IMR-90 (cell line): ENCODE measurements at regions not wholly inside any gene's neighbourhood (a gene's known extent, or its start where the extent isn't known, plus 50 kb on each side); places are given as distances from the start of the nearest gene placed in this dataset.

Experiments
- ATAC-seq: fragments of 200-7000 bp; cut with Tn5 transposase; 2 replicates; pipeline ENCODE4 v1.9.1; 2020; ENCODE audit warnings: low read depth, mild to moderate bottlenecking, moderate library complexity
- BruUV-seq: library from RNA; stranded (reverse); fragments of 400-500 nt; replicated peaks from 2 replicates; lab custom pipeline; 2021; lab: Mats Ljungman, UMichigan
- CTCF ChIA-PET: fragments of 300-600 bp; formaldehyde crosslinking; extraction: SDS; loops from one replicate; lab custom pipeline; 2021; ENCODE audit warnings: antibody characterized with exemption; lab: Yijun Ruan, JAX
- POLR2A ChIA-PET: fragments of 300-600 bp; sonication (Branson Sonifier 250); formaldehyde crosslinking; loops from one replicate; lab custom pipeline; 2022; ENCODE audit warnings: antibody characterized with exemption; ENCODE audit not compliant: unreplicated experiment; lab: Charles Lee
- DNase-seq: peaks from one replicate; pipeline ENCODE4 v3.0.0; 2013
- H2AFZ ChIP-seq: replicated peaks from 2 replicates; pipeline ENCODE3; 2013; ENCODE audit warnings: low read length, mild to moderate bottlenecking; ENCODE audit not compliant: poor library complexity
- H2AK5ac ChIP-seq: 2 replicates; pipeline ENCODE4 v1.6.1; 2013; ENCODE audit warnings: low read depth, low read length, inconsistent platforms
- H2AK9ac ChIP-seq: replicated peaks from 2 replicates; pipeline ENCODE3; 2013; ENCODE audit warnings: mild to moderate bottlenecking, low read depth, low read length, moderate library complexity; ENCODE audit not compliant: poor library complexity
- H2BK120ac ChIP-seq: 2 replicates; pipeline ENCODE4 v1.6.1; 2013; ENCODE audit warnings: low read depth, low read length, inconsistent platforms
- H2BK15ac ChIP-seq: 3 replicates; pipeline ENCODE4 v1.6.1; 2013; ENCODE audit warnings: low read depth, low read length, inconsistent platforms
- H2BK20ac ChIP-seq: 2 replicates; pipeline ENCODE4 v1.6.1; 2013; ENCODE audit warnings: low read depth, mild to moderate bottlenecking, inconsistent platforms, low read length, moderate library complexity
- H2BK5ac ChIP-seq: 2 replicates; pipeline ENCODE4 v1.6.1; 2013; ENCODE audit warnings: mild to moderate bottlenecking, low read depth, low read length, inconsistent platforms; ENCODE audit not compliant: poor library complexity, severe bottlenecking
- H3K14ac ChIP-seq: replicated peaks from 2 replicates; pipeline ENCODE4 v1.6.1; 2013; ENCODE audit warnings: low read depth, low read length, inconsistent platforms
- H3K18ac ChIP-seq: 2 replicates; pipeline ENCODE4 v1.6.1; 2013; ENCODE audit warnings: low read depth, low read length, control low read depth
- H3K23ac ChIP-seq: 2 replicates; pipeline ENCODE4 v1.6.1; 2013; ENCODE audit warnings: low read depth, low read length, inconsistent platforms
- H3K27ac ChIP-seq: 2 replicates; pipeline ENCODE4 v1.5.1; 2013; ENCODE audit warnings: mild to moderate bottlenecking, control low read depth, low read length; ENCODE audit not compliant: insufficient read depth
- H3K27me3 ChIP-seq: 2 replicates; pipeline ENCODE4 v1.6.1; 2013; ENCODE audit warnings: low read length; ENCODE audit not compliant: control insufficient read depth, insufficient read depth
- H3K36me3 ChIP-seq: 2 replicates; pipeline ENCODE4 v1.6.1; 2013; ENCODE audit warnings: low read length, mixed read lengths; ENCODE audit not compliant: control insufficient read depth, insufficient read depth
- H3K4ac ChIP-seq: 2 replicates; pipeline ENCODE4 v1.6.1; 2013; ENCODE audit warnings: low read depth, low read length, inconsistent platforms
- H3K4me1 ChIP-seq: 2 replicates; pipeline ENCODE4 v1.6.1; 2013; ENCODE audit warnings: low read length, mixed read lengths; ENCODE audit not compliant: control insufficient read depth, insufficient read depth
- H3K4me2 ChIP-seq: 2 replicates; pipeline ENCODE4 v1.6.1; 2013; ENCODE audit warnings: low read depth, mild to moderate bottlenecking, control low read depth, low read length, moderate library complexity
- H3K4me3 ChIP-seq: 2 replicates; pipeline ENCODE4 v1.5.1; 2013; ENCODE audit warnings: low read depth, mild to moderate bottlenecking, control low read depth, low read length, moderate library complexity; ENCODE audit not compliant: insufficient read depth
- H3K56ac ChIP-seq: 2 replicates; pipeline ENCODE4 v1.6.1; 2013; ENCODE audit warnings: low read length, inconsistent platforms; ENCODE audit not compliant: insufficient read depth; ENCODE audit errors: extremely low read depth
- H3K79me1 ChIP-seq, 2 experiments: 2 replicates each; pipeline ENCODE4 v1.6.1; 2013; ENCODE audit warnings: low read length in 2 of 2, inconsistent platforms in 1 of 2, low read depth in 1 of 2
- H3K9ac ChIP-seq: 2 replicates; pipeline ENCODE4 v1.6.1; 2013; ENCODE audit warnings: low read depth, low read length, control low read depth
- H3K9me1 ChIP-seq: 2 replicates; pipeline ENCODE4 v1.6.1; 2013; ENCODE audit warnings: low read length, inconsistent platforms; ENCODE audit not compliant: insufficient read depth
- H3K9me3 ChIP-seq: 2 replicates; pipeline ENCODE4 v1.6.1; 2013; ENCODE audit warnings: low read length; ENCODE audit not compliant: control insufficient read depth, insufficient read depth
- H4K20me1 ChIP-seq: 2 replicates; pipeline ENCODE4 v1.6.1; 2013; ENCODE audit warnings: low read length, inconsistent platforms; ENCODE audit not compliant: insufficient read depth
- H4K5ac ChIP-seq: 2 replicates; pipeline ENCODE4 v1.6.1; 2013; ENCODE audit warnings: mild to moderate bottlenecking, low read depth, low read length, control low read depth
- H4K8ac ChIP-seq, 2 experiments: 2 replicates each; pipeline ENCODE4 v1.6.1; 2013; ENCODE audit warnings: low read depth in 2 of 2, low read length in 2 of 2, control low read depth in 1 of 2, inconsistent platforms in 1 of 2
- H4K91ac ChIP-seq: 2 replicates; pipeline ENCODE4 v1.6.1; 2013; ENCODE audit warnings: low read depth, low read length, inconsistent platforms; ENCODE audit not compliant: insufficient read depth
- CEBPB ChIP-seq: IDR thresholded peaks from 2 replicates; pipeline ENCODE4 v1.6.1; 2012; ENCODE audit warnings: low read depth, low read length, improper control_type of control experiment
- CHD1 ChIP-seq: IDR thresholded peaks from 2 replicates; pipeline ENCODE4 v1.6.1; 2012; ENCODE audit warnings: low read depth, low read length, improper control_type of control experiment
- FOS ChIP-seq: fragments of 150-350 bp; IDR thresholded peaks from 2 replicates; pipeline ENCODE4 v1.6.1; 2016; ENCODE audit warnings: low read depth, low read length
- MAFK ChIP-seq: IDR thresholded peaks from 2 replicates; pipeline ENCODE4 v1.6.1; 2012; ENCODE audit warnings: low read depth, low read length, improper control_type of control experiment
- MAZ ChIP-seq: IDR thresholded peaks from 2 replicates; pipeline ENCODE4 v1.6.1; 2012; ENCODE audit warnings: low read depth, mild to moderate bottlenecking, low read length, improper control_type of control experiment, moderate library complexity, borderline replicate concordance
- NFE2L2 ChIP-seq: fragments of 150-350 bp; IDR thresholded peaks from 2 replicates; pipeline ENCODE4 v1.6.1; 2016; ENCODE audit warnings: low read depth, mild to moderate bottlenecking, low read length
- RAD21 ChIP-seq: IDR thresholded peaks from 2 replicates; pipeline ENCODE4 v1.6.1; 2012; ENCODE audit warnings: low read length, improper control_type of control experiment
- SMC3 ChIP-seq: fragments of 150-350 bp; IDR thresholded peaks from 2 replicates; pipeline ENCODE4 v1.6.1; 2016; ENCODE audit warnings: low read depth, mild to moderate bottlenecking, antibody characterized with exemption, low read length, moderate library complexity
- WGBS, 2 experiments: methylation state at CpG; one replicate each; pipeline versions ENCODE4 v1.1.5 to v1.1.7; 2013; ENCODE audit warnings: missing lambda C conversion rate in 2 of 2; ENCODE audit not compliant: insufficient read length in 1 of 2; ENCODE audit errors: extremely low coverage in 2 of 2; 5-methylcytosine and 5-hydroxymethylcytosine counted together
- dilution Hi-C: fragments of 300-500 bp; cut with HindIII; formaldehyde crosslinking; loops from one replicate; pipeline ENCODE4 v1.14.3; 2018; ENCODE audit warnings: low sequenced_read_pairs; ENCODE audit not compliant: unreplicated experiment
- in situ Hi-C: fragments of 300-500 bp; cut with MboI; formaldehyde crosslinking; loops from 3 replicates; pipeline ENCODE4 v1.14.3; 2019; ENCODE audit warnings: low sequenced_read_pairs, inconsistent platforms, mixed read lengths
- intact Hi-C: fragments of 100-400 bp; cut with micrococcal nuclease; formaldehyde crosslinking; loops from 2 replicates; pipeline ENCODE4 v1.10.0; 2022
- TF ChIP-seq, protein P1 (sequence below): fragments of 150-350 bp; IDR thresholded peaks from 2 replicates; pipeline ENCODE4 v1.6.1; 2016; ENCODE audit warnings: low read depth, mild to moderate bottlenecking, low read length, moderate library complexity, borderline replicate concordance
- TF ChIP-seq, protein P2 (sequence below): conservative IDR thresholded peaks from 2 replicates; pipeline ENCODE4 v1.5.1; 2012; ENCODE audit warnings: mild to moderate bottlenecking, low read depth, low read length, improper control_type of control experiment

- intact Hi-C loops: no loop called here
- H2BK120ac ChIP-seq: no peak overlapping the region
These were observed 194.1 kb upstream of the FANCL start for GRCh38 chr2:58435246-58435645.

More at GRCh38 chr2:58435246-58435645, 194.1 kb upstream of the FANCL start:
- Histone ChIP-seq H2AK5ac (no peak overlapping the region), H3K9me1 (no peaks in the 10 kb centered on the region), H3K18ac (no peak overlapping the region), H3K14ac (no peak overlapping the region), H3K27me3 (no peaks in the 10 kb centered on the region), H3K56ac (no peak overlapping the region), H3K27ac (no peak overlapping the region), H3K9ac (no peak overlapping the region), H2BK15ac (no peak overlapping the region), H3K4ac (no peak overlapping the region), H4K5ac (no peak overlapping the region), H3K4me1 (no peaks in the 10 kb centered on the region), H2BK20ac (no peak overlapping the region), H4K20me1 (no peaks in the 10 kb centered on the region), H3K36me3 (no peaks in the 10 kb centered on the region), H4K8ac (no peak overlapping the region), H2AFZ (no peak overlapping the region), H2BK5ac (no peak overlapping the region), H4K91ac (no peak overlapping the region), H3K79me1 (no peaks in the 10 kb centered on the region), H3K4me2 (no peak overlapping the region), H3K9me3 (no peaks in the 10 kb centered on the region), H2AK9ac (no peak overlapping the region), H3K23ac (no peak overlapping the region), H3K4me3 (no peak overlapping the region)
- POLR2A ChIA-PET: interaction anchor here (0.5 kb wide), 1 partner anchor 32 kb away, joined by 4 read pairs; no protein-coding TSS in a partner anchor
- dilution Hi-C loops: no loop called here
- ATAC-seq: no peak
- no CpG with 5 or more reads among the region's 3 CpGs for WGBS, 2 experiments
- TF ChIP-seq, protein P1, sequence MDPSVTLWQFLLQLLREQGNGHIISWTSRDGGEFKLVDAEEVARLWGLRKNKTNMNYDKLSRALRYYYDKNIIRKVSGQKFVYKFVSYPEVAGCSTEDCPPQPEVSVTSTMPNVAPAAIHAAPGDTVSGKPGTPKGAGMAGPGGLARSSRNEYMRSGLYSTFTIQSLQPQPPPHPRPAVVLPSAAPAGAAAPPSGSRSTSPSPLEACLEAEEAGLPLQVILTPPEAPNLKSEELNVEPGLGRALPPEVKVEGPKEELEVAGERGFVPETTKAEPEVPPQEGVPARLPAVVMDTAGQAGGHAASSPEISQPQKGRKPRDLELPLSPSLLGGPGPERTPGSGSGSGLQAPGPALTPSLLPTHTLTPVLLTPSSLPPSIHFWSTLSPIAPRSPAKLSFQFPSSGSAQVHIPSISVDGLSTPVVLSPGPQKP: no peak
- TF ChIP-seq, protein P2, sequence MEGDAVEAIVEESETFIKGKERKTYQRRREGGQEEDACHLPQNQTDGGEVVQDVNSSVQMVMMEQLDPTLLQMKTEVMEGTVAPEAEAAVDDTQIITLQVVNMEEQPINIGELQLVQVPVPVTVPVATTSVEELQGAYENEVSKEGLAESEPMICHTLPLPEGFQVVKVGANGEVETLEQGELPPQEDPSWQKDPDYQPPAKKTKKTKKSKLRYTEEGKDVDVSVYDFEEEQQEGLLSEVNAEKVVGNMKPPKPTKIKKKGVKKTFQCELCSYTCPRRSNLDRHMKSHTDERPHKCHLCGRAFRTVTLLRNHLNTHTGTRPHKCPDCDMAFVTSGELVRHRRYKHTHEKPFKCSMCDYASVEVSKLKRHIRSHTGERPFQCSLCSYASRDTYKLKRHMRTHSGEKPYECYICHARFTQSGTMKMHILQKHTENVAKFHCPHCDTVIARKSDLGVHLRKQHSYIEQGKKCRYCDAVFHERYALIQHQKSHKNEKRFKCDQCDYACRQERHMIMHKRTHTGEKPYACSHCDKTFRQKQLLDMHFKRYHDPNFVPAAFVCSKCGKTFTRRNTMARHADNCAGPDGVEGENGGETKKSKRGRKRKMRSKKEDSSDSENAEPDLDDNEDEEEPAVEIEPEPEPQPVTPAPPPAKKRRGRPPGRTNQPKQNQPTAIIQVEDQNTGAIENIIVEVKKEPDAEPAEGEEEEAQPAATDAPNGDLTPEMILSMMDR: no peak
- TF ChIP-seq CEBPB (no peak), FOS (no peak), SMC3 (no peak), NFE2L2 (no peak), MAFK (no peak), RAD21 (no peak), MAZ (no peak), CHD1 (no peak)
- no peak for DNase-seq
- CTCF ChIA-PET: no interaction called here
- in situ Hi-C loops: loop anchor here (10.0 to 25.0 kb wide), 2 partner anchors 298 to 530 kb away; no protein-coding TSS in a partner anchor
- BruUV-seq: no TSS peak
